Liver (tissue), 8 donors: ENCODE measurements at regions not wholly inside any gene's neighbourhood (a gene's known extent, or its start where the extent isn't known, plus 50 kb on each side); places are given as distances from the start of the nearest gene placed in this dataset.

Experiments used
- DNase-seq: peaks from one replicate; pipeline ENCODE4 v3.0.0-alpha.2; 2017; ENCODE audit warnings: low spot score
- H3K27ac ChIP-seq, 2 donors: one replicate each; pipeline ENCODE4 v1.7.0; 2013; ENCODE audit warnings: inconsistent platforms in 2 of 2, low read length in 2 of 2, control low read depth in 1 of 2, low read depth in 1 of 2, mild to moderate bottlenecking in 1 of 2
- H3K27me3 ChIP-seq, 4 donors: one replicate each; pipeline versions ENCODE4 v1.6.1 to v1.7.0; 2013; ENCODE audit warnings: low read length in 3 of 4, inconsistent platforms in 1 of 4, mild to moderate bottlenecking in 1 of 4, moderate library complexity in 1 of 4; ENCODE audit not compliant: control insufficient read depth in 4 of 4, insufficient read depth in 4 of 4
- H3K36me3 ChIP-seq, 4 donors: one replicate each; pipeline versions ENCODE4 v1.6.1 to v1.7.0; 2013; ENCODE audit warnings: low read length in 3 of 4, mild to moderate bottlenecking in 3 of 4, low read depth in 1 of 4, moderate library complexity in 1 of 4; ENCODE audit not compliant: control insufficient read depth in 4 of 4, insufficient read depth in 3 of 4
- H3K4me1 ChIP-seq, 4 donors: one replicate each; pipeline versions ENCODE4 v1.6.1 to v1.7.0; 2013; ENCODE audit warnings: low read length in 3 of 4, mild to moderate bottlenecking in 3 of 4, moderate library complexity in 1 of 4; ENCODE audit not compliant: control insufficient read depth in 4 of 4, insufficient read depth in 4 of 4
- H3K4me3 ChIP-seq, 3 donors: one replicate each; pipeline versions ENCODE4 v1.6.1 to v1.7.0; 2013; ENCODE audit warnings: low read length in 3 of 3, control low read depth in 1 of 3, low read depth in 1 of 3, mild to moderate bottlenecking in 1 of 3
- H3K9ac ChIP-seq, 2 donors: one replicate each; pipeline ENCODE4 v1.7.0; 2013; ENCODE audit warnings: low read length in 2 of 2, mild to moderate bottlenecking in 2 of 2, moderate library complexity in 2 of 2, control low read depth in 1 of 2, low read depth in 1 of 2
- H3K9me3 ChIP-seq, 4 donors: one replicate each; pipeline versions ENCODE4 v1.6.1 to v1.7.0; 2013; ENCODE audit warnings: low read length in 3 of 4; ENCODE audit not compliant: control insufficient read depth in 4 of 4
- EGR1 ChIP-seq, 2 donors: IDR thresholded peaks; 2 replicates each; pipeline ENCODE4 v1.6.1; 2016 to 2018; ENCODE audit warnings: antibody characterized with exemption in 2 of 2, low read depth in 2 of 2
- FOXA1 ChIP-seq: IDR thresholded peaks from 2 replicates; pipeline ENCODE4 v1.6.1; 2016; ENCODE audit warnings: antibody characterized with exemption
- FOXA2 ChIP-seq: IDR thresholded peaks from 2 replicates; pipeline ENCODE4 v1.6.1; 2016; ENCODE audit warnings: antibody characterized with exemption
- GABPA ChIP-seq, 2 donors: IDR thresholded peaks in 1 of 2; conservative IDR thresholded peaks in 1 of 2; 2 replicates each; pipeline ENCODE4 v1.6.1; 2016; ENCODE audit warnings: antibody characterized with exemption in 2 of 2, mild to moderate bottlenecking in 1 of 2, moderate library complexity in 1 of 2
- HNF4A ChIP-seq, 2 donors: conservative IDR thresholded peaks; 2 replicates each; pipeline ENCODE4 v1.6.1; 2016; ENCODE audit warnings: antibody characterized with exemption in 2 of 2, mild to moderate bottlenecking in 2 of 2
- HNF4G ChIP-seq: IDR thresholded peaks from 2 replicates; pipeline ENCODE4 v1.6.1; 2016; ENCODE audit warnings: antibody characterized with exemption
- JUND ChIP-seq, 2 donors: IDR thresholded peaks; 2 replicates each; pipeline ENCODE4 v1.6.1; 2016; ENCODE audit warnings: antibody characterized with exemption in 2 of 2
- NR2F2 ChIP-seq: IDR thresholded peaks from 2 replicates; pipeline ENCODE4 v1.6.1; 2016; ENCODE audit warnings: antibody characterized with exemption
- RXRA ChIP-seq, 2 donors: IDR thresholded peaks; 2 replicates each; pipeline ENCODE4 v1.6.1; 2017 to 2018; ENCODE audit warnings: antibody characterized with exemption in 2 of 2, mild to moderate bottlenecking in 1 of 2
- SP1 ChIP-seq: IDR thresholded peaks from 2 replicates; pipeline ENCODE4 v1.6.1; 2018; ENCODE audit warnings: antibody characterized with exemption, mild to moderate bottlenecking
- TAF1 ChIP-seq: conservative IDR thresholded peaks from 2 replicates; pipeline ENCODE4 v1.6.1; 2016; ENCODE audit warnings: antibody characterized with exemption, mild to moderate bottlenecking
- YY1 ChIP-seq: IDR thresholded peaks from 2 replicates; pipeline ENCODE4 v1.6.1; 2016; ENCODE audit warnings: antibody characterized with exemption, mild to moderate bottlenecking
- WGBS: extraction: QIAGEN DNeasy Blood & Tissue Kit; methylation state at CpG from one replicate; pipeline ENCODE4 v1.1.7; 2013; 5-methylcytosine and 5-hydroxymethylcytosine counted together
- TF ChIP-seq, protein P1 (sequence below): IDR thresholded peaks from 2 replicates; pipeline ENCODE4 v1.6.1; 2016; ENCODE audit warnings: antibody characterized with exemption
- TF ChIP-seq, protein P2 (sequence below): IDR thresholded peaks from 2 replicates; pipeline ENCODE4 v1.6.1; 2016; ENCODE audit warnings: antibody characterized with exemption
- TF ChIP-seq, protein P3 (sequence below): fragments of 150-350 bp; IDR thresholded peaks from 2 replicates; pipeline ENCODE4 v1.5.1; 2017; ENCODE audit warnings: improper control_type of control experiment, low read depth, low read length; ENCODE audit not compliant: missing input control
- TF ChIP-seq, protein P4 (sequence below): IDR thresholded peaks from 2 replicates; pipeline ENCODE4 v1.6.1; 2016; ENCODE audit warnings: antibody characterized with exemption, mild to moderate bottlenecking
- donor health status: healthy.
- donor health status: healthy.
- donor health status: healthy.
- donor health status: healthy.
- donor health status: healthy.

DNA sequence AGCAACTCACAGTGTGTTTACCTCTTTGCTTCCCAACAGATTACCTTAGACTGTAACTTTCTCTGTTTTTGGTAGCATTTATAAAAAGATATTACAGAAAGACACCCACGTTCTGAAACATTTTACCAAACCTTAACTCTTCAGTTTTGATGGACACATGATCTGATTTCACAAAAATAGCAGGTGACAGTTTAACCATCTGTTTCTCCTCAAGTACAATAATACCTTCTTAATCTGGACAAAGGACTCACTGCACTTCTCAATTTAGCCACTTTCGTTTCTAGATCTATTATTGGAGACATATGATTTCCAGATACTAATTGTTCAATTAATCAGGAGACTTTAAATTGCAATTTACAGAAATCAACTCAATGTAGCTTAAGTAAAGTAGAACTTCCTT is 703.8 kb upstream of the KIF2B start:
- TF ChIP-seq EGR1 (IDR thresholded peaks at IDR 0.05; ENCODE audit: low read depth in 2 of 2) (no peak), JUND (IDR thresholded peaks at IDR 0.05) (no peak), FOXA1 (no peak), TAF1 (no peak)
- TF ChIP-seq, protein P1, sequence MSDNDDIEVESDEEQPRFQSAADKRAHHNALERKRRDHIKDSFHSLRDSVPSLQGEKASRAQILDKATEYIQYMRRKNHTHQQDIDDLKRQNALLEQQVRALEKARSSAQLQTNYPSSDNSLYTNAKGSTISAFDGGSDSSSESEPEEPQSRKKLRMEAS: no peak
- TF ChIP-seq, protein P2, sequence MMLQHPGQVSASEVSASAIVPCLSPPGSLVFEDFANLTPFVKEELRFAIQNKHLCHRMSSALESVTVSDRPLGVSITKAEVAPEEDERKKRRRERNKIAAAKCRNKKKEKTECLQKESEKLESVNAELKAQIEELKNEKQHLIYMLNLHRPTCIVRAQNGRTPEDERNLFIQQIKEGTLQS: no peak
- TF ChIP-seq, protein P3, sequence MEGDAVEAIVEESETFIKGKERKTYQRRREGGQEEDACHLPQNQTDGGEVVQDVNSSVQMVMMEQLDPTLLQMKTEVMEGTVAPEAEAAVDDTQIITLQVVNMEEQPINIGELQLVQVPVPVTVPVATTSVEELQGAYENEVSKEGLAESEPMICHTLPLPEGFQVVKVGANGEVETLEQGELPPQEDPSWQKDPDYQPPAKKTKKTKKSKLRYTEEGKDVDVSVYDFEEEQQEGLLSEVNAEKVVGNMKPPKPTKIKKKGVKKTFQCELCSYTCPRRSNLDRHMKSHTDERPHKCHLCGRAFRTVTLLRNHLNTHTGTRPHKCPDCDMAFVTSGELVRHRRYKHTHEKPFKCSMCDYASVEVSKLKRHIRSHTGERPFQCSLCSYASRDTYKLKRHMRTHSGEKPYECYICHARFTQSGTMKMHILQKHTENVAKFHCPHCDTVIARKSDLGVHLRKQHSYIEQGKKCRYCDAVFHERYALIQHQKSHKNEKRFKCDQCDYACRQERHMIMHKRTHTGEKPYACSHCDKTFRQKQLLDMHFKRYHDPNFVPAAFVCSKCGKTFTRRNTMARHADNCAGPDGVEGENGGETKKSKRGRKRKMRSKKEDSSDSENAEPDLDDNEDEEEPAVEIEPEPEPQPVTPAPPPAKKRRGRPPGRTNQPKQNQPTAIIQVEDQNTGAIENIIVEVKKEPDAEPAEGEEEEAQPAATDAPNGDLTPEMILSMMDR: no peak
- no peak overlapping the region for H3K9ac ChIP-seq
- DNase-seq: no peak
- H3K27ac ChIP-seq: no peak overlapping the region
- 36% methylated on average over 2 of the region's 2 CpGs for WGBS
- no peaks in the 10 kb centered on the region for H3K36me3 ChIP-seq
- H3K4me3 ChIP-seq: no peak overlapping the region
- H3K4me1 ChIP-seq: no peaks in the 10 kb centered on the region
- no peaks in the 10 kb centered on the region for H3K27me3 ChIP-seq
- H3K9me3 ChIP-seq: peaks cover 0 to 2% (median 0%) of the 10 kb centered on the region in 4 donors

DNA sequence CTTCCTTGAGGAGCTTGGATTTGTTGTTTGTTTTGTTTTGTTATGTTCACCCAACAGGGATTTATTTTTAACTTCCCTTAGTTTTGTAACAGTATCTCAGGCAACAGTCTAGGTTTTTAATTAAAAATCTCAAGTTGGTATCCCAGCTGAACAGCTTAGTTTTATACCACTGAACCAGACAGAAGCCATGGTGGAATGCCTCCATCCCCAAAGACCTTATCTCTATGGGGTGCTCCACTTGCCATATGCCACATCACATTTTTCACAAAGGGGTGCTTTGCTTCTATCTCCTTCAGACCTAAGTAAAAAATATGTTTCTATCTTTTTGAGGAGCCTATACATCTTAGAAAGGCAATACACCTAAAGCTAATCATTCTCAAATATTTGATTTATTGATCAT is 715.8 kb upstream of the KIF2B start:
- Histone ChIP-seq H3K4me3 (no peak overlapping the region), H3K9ac (no peak overlapping the region), H3K9me3 (peaks cover 0 to 7% (median 0%) of the 10 kb centered on the region in 4 donors), H3K4me1 (no peaks in the 10 kb centered on the region), H3K36me3 (no peaks in the 10 kb centered on the region), H3K27ac (no peak overlapping the region), H3K27me3 (peaks cover 0 to 4% (median 3%) of the 10 kb centered on the region in 4 donors)
- no peak for DNase-seq
- TF ChIP-seq, protein P4, sequence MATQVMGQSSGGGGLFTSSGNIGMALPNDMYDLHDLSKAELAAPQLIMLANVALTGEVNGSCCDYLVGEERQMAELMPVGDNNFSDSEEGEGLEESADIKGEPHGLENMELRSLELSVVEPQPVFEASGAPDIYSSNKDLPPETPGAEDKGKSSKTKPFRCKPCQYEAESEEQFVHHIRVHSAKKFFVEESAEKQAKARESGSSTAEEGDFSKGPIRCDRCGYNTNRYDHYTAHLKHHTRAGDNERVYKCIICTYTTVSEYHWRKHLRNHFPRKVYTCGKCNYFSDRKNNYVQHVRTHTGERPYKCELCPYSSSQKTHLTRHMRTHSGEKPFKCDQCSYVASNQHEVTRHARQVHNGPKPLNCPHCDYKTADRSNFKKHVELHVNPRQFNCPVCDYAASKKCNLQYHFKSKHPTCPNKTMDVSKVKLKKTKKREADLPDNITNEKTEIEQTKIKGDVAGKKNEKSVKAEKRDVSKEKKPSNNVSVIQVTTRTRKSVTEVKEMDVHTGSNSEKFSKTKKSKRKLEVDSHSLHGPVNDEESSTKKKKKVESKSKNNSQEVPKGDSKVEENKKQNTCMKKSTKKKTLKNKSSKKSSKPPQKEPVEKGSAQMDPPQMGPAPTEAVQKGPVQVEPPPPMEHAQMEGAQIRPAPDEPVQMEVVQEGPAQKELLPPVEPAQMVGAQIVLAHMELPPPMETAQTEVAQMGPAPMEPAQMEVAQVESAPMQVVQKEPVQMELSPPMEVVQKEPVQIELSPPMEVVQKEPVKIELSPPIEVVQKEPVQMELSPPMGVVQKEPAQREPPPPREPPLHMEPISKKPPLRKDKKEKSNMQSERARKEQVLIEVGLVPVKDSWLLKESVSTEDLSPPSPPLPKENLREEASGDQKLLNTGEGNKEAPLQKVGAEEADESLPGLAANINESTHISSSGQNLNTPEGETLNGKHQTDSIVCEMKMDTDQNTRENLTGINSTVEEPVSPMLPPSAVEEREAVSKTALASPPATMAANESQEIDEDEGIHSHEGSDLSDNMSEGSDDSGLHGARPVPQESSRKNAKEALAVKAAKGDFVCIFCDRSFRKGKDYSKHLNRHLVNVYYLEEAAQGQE: no peak
- TF ChIP-seq HNF4A (conservative IDR thresholded peaks at IDR 0.05) (no peak), FOXA1 (no peak), TAF1 (no peak), EGR1 (IDR thresholded peaks at IDR 0.05; ENCODE audit: low read depth in 2 of 2) (no peak), JUND (IDR thresholded peaks at IDR 0.05) (no peak), NR2F2 (no peak), FOXA2 (no peak), RXRA (IDR thresholded peaks at IDR 0.05) (no peak), HNF4G (no peak), SP1 (no peak), GABPA (IDR thresholded peaks at IDR 0.05 in 1 of 2, conservative IDR thresholded peaks at IDR 0.05 in 1 of 2) (no peak), YY1 (no peak)
- TF ChIP-seq, protein P2: no peak
- TF ChIP-seq, protein P1: no peak
- TF ChIP-seq, protein P3: no peak
